Astrocyte of the cerebellum (primary cell): ENCODE measurements at regions not wholly inside any gene's neighbourhood (a gene's known extent, or its start where the extent isn't known, plus 50 kb on each side); places are given as distances from the start of the nearest gene placed in this dataset.

Source experiments
- DNase-seq: peaks from one replicate; pipeline ENCODE4 v3.0.0-alpha.2; 2011; ENCODE audit warnings: low read depth
- H3K4me3 ChIP-seq: 2 replicates; pipeline ENCODE4 v1.5.1; 2011; ENCODE audit warnings: mild to moderate bottlenecking, low read depth, low read length, moderate library complexity
- CTCF ChIP-seq: IDR thresholded peaks from 2 replicates; pipeline ENCODE4 v1.5.1; 2012; ENCODE audit warnings: low read length, low read depth, moderate library complexity, mild to moderate bottlenecking; ENCODE audit errors: missing control alignments
- in situ Hi-C: cut with HindIII; loops from 2 replicates; pipeline ENCODE4 v1.10.0; 2017; ENCODE audit warnings: low sequenced_read_pairs

- DNase-seq, result no peak
- in situ Hi-C loops, result no loop called here
- H3K4me3 ChIP-seq, result no peak overlapping the region
- no peak for TF ChIP-seq CTCF
Observed at GRCh38 chr6:153962555-153962954, 76.5 kb upstream of the OPRM1 start.

- no peak for TF ChIP-seq CTCF
- no peak for DNase-seq
- no peak overlapping the region for H3K4me3 ChIP-seq
- in situ Hi-C loops, result no loop called here
Observed at GRCh38 chr6:153960741-153961140, 78.3 kb upstream of the OPRM1 start.

DNA sequence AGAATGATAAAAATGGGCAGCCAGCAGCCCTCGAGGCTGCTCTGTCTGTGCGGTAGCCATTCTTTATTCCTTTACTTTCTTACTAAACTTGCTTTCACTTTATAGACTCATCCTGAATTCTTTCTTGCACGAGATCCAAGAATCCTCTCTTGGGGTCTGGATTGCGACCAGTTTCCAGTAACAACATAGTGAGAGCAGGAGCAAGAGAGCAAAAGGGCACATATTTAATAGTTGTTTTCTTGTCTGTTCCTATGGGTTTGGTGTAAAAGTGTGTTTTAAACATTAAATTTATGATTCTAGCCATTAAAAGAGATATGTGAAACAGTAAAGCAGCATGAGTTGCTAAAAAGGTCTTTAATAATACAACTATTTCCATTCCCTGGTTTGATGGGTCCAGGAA, 78.8 kb upstream of the OPRM1 start:
- no peak for TF ChIP-seq CTCF
- DNase-seq, result no peak
- in situ Hi-C loops, result no loop called here
- no peak overlapping the region for H3K4me3 ChIP-seq

DNA sequence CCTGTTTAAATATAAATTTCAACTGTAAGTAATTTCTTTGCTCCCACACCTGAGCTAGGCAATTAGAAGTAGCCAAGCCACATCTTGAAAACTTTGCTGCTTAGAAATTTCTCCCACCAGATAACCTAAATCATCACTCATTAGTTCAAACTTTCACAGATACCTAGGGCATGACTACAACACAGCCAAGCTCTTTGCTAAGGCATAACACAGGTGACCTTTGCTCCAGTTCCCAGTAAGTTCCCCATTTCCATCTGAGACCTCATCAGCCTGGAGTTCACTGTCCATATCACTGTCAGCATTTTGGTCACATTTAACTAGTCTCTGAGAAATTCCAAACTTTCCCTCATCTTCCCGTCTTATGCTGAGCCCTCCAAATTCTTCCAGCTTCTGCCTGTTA, 79.8 kb upstream of the OPRM1 start:
- TF ChIP-seq CTCF, result no peak
- H3K4me3 ChIP-seq, result no peak overlapping the region
- in situ Hi-C loops, result no loop called here
- no peak for DNase-seq

GRCh38 chr6:153958860-153959259, 80.2 kb upstream of the OPRM1 start:
- in situ Hi-C loops, result no loop called here
- H3K4me3 ChIP-seq, result no peak overlapping the region
- no peak for TF ChIP-seq CTCF
- no peak for DNase-seq

- in situ Hi-C loops, result no loop called here
- H3K4me3 ChIP-seq, result no peak overlapping the region
- no peak for TF ChIP-seq CTCF
- DNase-seq, result no peak
Observed at GRCh38 chr6:153957394-153957793, 81.6 kb upstream of the OPRM1 start.

DNA sequence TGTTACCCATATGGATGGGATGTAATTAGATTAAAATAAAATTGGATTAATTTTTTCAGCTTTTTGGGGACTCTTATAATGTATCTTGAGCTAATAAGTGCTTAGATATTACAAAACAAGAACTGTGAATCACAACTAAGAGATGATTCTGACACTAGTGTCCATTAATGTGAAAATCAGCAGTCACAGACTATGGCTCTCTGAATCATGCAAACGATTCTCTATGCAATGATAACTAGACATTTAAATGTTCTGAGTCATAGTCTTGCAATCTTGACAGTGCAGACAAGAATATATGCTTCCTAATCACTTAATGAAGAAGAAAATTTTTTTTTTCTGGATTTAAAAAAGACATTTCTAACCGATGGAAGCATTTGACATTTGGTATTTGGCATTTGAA, 82.2 kb upstream of the OPRM1 start:
- no peak for TF ChIP-seq CTCF
- no peak overlapping the region for H3K4me3 ChIP-seq
- in situ Hi-C loops, result no loop called here
- no peak for DNase-seq
